CMK (cell line): ENCODE measurements at regions not wholly inside any gene's neighbourhood (a gene's known extent, or its start where the extent isn't known, plus 50 kb on each side); places are given as distances from the start of the nearest gene placed in this dataset.
"Not testable (repeated sequence)": the region's sequence is repeated elsewhere in the genome, so short reads cannot be mapped to it uniquely, and the experiment has no call there.

ENCODE experiments used
- DNase-seq: peaks from one replicate; pipeline ENCODE4 v3.0.0-alpha.2; 2010; ENCODE audit warnings: low read depth

DNA sequence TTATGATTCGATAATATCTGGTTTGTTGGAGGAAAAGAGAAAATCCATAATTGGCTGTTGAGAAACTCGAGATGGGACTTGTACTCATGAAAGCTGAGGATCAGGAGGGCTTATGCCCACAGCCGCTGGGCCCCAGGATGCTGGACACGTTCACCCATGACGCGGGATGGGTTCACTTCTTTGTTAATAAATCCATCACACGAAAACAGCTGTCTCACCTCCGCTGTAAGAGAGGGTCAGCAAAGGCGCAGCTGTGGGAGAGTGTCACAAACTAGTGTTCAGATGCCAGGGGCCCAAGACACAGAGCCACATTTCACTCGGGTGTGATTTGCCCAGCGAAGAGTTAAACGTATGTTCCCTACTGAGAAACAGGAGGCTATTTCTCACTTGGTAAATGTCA, 315.1 kb downstream of the THBS2 start:
- no peak for DNase-seq

DNA sequence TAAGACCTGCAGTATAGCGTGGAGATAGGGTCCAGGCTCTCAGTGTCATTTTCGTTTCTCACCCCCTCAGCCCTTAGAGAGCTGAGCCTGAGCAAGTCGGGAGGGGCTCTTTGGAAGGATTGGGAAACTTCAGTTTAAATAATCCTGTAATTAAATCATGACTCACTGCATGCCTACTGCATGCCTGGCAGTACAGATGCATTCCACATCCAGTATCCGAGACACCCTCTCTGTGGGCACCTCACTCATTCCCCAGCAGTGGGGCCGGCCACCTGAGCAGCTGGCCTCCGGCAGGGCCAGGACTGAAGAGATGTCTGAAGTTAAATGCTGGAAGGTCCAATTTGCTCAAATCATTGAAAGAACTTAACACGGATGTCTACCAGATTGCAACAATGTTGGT, 316.6 kb downstream of the THBS2 start:
- no peak for DNase-seq

DNA sequence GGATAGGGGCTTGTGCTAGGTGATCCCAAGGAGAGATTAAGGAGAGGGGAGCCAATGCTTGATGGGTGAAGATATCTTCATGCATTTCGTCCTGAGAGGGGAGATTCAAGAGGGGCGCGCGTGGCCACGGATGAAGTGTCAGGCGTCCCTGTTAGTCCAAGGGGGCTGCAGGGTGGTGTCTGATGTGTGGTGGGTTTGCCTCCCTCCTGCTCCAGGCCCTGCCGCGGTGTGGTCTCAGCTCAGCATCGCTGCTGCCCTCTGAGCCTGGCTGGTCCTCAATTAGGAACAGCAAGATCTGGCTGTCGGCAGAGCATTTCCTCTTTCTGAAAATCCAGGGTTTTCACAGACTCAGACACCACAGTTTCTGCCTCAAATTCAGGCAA, 318.0 kb downstream of the THBS2 start:
- DNase-seq, result no peak

DNA sequence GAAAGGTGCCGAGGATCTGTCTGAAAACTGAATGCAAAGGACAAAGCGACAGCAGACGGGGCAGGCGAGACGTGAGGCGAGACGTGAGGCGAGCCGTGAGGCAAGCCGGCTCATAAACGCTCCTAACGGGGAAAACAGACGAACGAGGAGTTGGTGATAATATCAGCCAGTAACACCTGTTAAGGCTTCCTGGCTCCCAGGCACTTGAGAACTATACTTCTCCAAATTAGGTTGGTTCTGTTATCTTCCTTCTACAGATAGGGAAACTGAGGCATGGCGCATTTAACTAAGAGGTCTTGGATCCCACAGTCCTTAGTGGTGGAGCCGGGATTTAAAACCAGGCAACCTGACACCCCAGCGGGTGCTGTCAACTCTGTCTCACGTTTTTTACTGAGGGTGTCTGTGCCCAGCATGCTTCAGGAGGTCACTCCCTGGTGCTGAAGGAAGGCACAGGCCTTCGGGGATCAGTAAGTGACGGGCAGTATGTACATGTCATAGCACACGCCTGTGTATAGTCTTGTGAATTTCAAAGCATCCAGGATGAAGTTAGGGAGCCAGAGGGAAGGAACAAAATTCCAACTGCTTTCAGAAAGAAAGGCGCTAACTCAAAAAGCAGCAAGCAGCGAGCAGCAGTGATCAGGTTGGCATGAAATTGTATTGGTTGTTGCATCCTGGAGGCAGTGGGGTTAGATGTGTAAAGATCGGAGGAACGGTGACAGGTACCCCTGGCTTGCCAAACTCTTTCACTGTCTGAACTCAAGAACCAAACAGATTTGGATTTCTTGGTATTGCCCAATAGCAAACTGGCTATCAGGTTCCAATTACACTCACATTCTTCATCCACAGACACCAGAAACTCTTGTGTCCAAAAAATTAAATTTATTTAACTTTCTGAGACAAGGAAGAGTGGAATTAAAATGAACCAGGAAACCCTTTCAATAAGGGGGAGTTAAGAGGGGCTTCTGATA, 318.7 kb downstream of the THBS2 start:
- no peak for DNase-seq

DNA sequence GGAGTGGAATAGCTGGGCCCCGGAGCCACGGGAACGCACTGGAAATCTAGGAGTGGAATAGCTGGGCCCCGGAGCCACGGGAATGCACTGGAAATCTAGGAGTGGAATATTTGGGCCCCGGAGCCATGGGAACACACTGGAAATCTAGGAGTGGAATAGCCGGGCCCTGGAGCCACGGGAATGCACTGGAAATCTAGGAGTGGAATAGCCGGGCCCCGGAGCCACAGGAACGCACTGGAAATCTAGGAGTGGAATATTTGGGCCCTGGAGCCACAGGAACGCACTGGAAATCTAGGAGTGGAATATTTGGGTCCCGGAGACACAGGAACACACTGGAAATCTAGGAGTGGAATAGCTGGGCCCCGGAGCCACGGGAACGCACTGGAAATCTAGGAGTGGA, 321.5 kb downstream of the THBS2 start:
- not testable (repeated sequence) for DNase-seq

DNA sequence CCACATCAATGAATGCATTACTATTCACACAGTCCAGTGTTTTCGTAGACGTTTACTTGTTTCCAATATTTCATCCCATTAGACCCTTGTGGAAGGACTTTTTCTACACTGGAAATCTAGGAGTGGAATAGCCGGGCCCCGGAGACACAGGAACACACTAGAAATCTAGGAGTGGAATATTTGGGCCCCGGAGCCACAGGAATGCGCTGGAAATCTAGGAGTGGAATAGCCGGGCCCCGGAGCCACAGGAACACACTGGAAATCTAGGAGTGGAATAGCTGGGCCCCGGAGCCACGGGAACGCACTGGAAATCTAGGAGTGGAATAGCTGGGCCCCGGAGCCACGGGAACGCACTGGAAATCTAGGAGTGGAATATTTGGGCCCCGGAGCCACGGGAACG, 322.6 kb downstream of the THBS2 start:
- not testable (repeated sequence) for DNase-seq

DNA sequence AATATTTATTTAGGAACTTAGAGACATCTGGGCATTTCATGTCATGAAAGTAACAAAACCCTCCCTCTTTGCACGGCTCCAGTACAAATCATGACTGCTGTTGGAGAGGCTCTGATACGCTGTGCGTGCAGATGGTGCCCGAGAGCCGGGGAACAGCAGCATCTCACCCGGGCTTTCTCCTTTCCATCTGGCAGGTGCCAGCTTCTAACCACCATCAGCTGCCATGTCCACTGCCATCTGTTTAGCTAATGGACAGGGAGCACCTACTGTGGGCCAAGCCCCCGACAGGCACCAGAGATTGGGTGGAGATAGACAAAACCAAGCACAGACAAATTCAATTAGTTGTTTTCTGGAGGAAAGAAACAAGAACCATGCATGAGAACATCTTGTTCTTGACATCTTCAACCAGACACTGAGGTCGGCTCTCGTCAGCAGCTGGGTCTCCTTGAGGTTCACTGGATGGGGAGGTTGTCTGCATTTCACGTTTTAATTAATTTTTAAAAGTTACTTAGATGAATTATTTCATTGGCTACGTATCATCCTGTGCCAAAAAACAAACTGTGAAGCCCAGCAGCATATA, 323.7 kb downstream of the THBS2 start:
- DNase-seq, result no peak

DNA sequence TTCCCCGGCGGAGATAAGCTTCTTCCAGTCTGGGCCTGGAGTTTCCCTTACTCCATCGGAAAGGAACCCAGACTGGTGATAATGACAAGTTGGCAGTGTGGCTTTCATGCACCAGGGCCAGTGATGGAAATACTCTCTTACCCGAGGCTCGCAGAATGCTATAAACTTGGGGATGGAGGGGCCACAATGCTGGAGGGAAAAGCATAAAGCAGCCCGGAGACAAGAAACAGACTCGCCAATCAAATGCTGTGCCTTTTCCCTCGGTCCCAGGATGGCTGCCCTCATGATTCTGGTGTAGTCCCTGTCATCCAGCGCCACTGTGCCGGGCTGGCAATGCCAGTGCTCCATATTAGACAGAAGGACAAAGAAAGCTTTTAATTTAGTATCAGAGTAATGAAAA, 325.6 kb downstream of the THBS2 start:
- DNase-seq, result no peak

DNA sequence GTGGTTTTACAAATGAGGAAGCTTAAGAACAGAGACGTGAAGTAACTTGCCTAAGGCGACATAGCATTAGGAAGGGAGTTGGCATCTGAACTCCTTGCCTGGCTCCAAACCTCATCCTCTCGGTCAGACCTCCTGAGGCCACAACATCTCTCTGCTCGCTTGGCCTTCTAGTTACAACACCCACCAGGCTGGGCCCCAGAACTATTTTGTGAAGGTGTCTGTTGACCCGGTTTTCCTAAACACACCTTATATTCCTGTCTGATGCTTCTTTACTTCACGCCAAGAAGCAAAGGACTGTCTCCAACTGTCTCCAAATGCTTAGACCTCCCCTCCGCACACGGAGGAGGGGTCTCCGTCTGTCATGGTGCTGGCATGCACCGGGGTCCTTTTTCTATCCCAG, 326.6 kb downstream of the THBS2 start:
- no peak for DNase-seq

DNA sequence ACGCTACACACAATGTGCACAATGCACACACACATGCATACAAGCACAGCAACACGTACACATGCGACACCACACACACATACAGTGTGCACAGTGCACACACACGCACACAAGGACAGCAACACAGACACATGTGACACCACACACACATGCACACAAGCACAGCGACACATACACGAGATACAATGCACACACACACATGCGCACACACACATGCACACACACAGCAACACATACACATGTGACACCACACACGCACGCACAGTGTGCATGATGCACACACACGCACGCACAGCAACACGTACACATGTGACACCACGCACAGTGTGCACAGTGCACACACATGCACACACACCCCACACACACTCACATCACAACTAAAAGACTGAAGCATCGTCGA, 327.3 kb downstream of the THBS2 start:
- DNase-seq, result no peak

DNA sequence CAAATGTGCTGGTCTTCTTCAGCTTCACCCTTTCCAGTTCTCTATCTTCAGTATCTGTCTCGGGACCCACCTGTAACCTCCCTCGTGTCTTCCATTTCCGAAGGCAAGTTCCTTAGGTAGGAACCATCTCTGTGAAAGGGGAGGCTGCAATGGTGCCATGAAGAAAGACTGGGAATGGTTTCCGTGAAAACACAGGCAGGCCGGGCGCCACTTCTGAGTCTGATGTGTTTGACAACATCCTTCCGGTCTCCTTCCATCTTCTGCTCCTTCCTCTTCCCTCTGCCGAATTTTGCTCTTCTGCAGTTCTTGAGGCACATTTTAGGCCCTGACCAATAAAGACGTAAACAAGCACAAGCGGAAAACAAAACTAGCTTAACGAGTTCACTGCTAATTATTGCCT, 328.0 kb downstream of the THBS2 start:
- no peak for DNase-seq

DNA sequence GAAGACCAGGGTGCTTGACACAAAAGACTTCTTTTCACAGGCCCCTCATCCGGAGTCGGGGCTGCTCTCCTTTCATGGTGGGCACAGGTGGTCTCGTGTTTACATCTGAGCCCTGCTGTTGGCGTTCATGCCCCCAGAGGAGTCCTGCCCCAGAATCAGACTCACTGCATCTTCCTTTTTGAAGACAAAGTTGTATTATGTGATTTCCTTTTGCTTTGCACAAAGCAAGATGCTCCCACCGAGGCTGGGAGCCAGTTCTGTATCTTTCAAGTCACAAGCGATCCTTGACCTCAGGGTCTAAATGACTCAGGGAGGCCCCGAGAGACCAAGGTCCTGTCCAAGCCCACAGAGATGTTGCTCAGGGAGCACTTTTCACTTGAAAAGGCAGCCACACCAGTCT, 330.5 kb downstream of the THBS2 start:
- DNase-seq, result no peak

DNA sequence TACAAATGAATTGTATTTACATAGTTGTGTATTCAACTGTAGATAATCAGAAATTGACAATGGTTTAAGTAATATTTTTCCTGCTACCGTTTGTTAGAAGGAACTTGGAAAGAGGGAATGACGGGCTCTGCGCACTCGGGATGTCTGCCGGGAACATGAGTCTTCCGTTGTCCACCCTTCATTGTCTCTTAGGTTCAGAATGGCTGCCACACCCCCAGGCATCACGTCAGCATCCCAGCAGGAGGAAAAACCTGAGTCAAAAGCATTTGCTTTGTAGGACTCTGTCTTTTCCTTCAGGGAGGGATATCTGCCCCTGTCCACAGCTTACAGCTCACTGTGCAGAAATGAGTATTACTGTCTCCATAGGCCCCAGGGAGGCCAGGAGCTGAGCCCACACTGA, 331.2 kb downstream of the THBS2 start:
- DNase-seq, result no peak

DNA sequence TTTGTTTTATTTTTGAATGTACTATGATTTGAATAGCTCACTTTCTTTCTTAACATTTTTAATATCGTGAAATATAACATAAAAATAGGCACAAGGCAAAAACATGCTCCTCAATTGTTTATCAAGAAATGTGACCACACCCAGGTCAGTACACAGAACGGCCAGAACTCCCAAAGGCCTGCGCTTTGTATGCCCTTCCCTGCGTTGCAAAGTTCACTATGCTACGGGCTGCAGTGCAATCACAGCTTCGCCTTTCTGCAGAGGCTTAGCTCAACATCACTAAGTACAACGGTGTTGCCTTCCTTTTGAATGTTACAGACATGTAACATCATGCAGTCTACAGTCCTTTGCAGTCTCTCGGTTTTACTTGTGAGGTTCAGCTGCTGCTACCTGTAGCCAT, 333.4 kb downstream of the THBS2 start:
- DNase-seq, result no peak

DNA sequence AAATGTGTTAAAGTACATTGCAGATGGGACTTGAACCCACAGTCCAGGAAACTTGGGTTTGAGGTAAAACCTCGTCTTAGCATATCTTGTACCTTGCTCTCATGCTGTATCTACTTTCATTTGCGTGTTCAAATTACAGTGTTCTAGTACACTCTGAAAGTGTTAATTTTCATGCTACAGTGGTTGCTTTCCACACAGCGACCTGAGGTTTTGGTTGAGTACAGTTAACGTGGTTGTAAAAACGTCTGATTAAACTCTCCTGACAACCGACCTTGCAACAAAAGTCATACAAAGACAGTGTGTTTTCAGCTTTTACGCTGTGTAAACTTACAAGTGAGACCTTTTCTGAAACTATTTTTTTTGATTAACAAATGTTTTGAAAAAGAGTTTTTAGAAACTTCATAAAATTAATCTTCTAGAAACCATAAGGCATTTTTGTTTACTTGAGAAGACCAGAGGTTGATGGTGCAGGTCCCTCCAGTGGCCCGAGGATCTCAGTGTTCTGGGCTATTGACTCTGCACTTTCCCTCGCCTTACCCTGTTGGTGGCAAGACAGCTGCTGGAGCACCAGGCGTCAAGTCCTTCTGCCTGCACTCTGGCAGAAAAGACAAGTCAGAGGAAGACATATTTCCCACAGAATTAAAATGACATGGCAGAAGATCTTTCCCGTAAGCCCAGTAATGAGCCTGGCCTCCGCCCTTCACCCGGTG, 334.0 kb downstream of the THBS2 start:
- DNase-seq, result no peak

DNA sequence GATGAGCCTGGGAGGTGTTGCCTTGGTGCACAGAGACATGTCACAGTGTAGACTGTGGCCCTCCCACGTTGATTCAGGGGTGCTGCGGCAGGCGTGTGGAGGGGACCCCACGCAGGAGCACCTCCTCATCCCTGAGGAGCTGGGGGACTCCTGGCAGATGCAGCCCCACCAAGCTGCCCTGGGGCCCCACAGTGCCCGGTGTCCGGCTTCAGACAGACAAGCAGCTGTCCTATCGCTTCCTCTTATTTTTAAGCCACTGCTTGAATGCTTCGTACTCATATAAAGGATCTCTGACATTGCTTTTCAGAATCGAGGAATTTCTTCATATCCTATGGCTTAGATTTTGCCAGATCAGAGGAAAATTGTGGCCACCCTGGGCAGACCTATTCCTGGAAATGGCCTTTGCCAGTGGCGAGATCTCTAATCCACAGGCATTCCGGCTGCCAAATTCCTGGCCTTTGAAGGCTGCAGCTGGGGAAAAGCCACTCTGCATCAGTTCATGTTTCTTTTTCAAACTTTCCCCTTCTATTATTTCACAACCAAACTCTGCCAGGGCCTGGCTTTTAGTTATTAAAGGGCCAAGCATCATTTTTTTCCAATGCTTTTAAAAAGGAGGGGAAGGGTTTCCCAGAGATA, 337.0 kb downstream of the THBS2 start:
- DNase-seq, result no peak

DNA sequence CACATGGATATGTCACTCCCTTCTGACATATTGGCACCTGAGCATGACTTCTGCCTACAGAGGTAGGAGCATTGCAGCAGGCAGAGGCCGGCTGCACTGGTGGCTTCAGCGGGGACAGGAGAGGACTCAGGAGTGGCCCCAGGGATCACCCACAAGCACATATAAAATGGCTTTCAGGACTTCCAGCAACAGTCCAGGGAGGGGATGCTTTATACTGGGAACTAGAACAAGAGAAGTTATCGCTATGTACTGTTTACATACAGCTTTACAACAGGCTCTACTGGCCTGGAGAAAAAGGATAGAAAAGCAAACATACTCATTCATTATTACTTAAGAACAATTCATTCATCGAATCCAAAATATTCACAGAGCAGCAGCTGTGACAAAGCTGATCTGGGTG, 337.8 kb downstream of the THBS2 start:
- no peak for DNase-seq

DNA sequence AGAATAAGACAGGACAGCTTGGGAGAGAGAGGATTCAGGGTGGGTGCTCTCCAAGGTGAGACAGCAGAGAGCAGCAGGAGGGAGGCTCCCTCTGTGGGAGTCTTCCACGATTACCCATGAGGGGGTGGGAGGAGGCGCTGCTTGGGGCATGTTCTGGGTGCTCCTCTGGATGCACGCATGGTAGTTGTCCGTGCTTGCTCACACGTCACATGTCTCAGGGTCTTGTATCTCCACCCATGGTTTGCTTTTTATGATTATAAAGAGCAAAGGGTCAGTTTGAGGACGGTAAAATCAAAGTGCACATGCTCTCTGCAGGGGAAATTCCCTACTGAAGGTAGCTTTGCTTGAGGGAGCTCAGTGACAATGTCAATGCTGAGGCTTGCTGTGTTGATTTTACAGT, 338.4 kb downstream of the THBS2 start:
- DNase-seq, result no peak

DNA sequence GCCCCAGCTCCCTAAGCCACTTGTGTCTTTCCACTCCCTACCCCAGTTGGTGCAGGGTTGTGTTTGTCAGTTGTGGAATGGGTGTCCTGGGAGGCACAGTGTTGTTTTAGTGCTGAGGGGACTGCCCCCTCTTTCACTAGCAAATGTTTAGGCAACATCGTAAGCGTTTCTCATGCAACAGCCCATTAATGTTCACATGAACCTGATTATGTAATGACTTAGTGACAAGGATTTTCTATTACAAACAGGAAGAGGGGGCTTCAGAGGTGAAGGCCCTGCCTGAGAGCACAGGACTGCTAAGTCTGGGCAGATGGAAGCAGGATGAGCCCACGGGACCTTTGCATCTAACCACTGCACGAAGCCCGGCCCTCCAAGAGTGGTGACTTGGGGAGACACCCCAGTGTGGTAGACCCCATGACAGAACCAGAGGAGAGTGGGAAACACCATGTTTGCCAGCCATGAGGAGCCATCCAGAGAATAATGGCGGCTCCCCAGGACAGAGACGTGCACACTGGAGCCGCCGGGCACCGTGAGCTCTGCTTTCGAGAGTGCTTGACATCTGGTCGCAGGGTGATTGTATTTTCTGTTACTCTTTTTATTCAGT, 339.7 kb downstream of the THBS2 start:
- DNase-seq, result no peak

DNA sequence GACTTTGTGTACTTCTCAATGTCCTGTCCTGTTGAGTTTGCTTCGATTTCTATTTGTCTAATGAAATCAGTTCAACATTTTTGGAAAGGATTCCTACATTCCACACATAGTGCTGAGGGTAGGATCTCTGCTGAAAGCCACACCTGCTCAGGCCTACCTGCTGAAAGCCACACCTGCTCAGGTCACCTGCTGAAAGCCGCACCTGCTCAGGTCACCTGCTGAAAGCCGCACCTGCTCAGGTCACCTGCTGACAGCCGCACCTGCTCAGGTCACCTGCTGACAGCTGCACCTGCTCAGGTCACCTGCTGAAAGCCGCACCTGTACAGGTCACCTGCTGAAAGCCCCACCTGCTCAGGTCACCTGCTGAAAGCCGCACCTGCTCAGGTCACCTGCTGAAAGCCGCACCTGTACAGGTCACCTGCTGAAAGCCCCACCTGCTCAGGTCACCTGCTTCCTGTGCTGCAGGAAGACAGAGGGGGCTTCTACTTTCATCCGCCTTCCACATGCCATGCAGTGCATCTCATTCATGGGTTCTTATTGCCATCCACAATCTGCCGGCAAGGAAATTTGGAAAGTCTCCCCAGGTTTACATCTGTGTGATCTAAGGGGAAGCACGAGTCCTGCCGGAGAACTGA, 340.3 kb downstream of the THBS2 start:
- DNase-seq, result not testable (repeated sequence)

DNA sequence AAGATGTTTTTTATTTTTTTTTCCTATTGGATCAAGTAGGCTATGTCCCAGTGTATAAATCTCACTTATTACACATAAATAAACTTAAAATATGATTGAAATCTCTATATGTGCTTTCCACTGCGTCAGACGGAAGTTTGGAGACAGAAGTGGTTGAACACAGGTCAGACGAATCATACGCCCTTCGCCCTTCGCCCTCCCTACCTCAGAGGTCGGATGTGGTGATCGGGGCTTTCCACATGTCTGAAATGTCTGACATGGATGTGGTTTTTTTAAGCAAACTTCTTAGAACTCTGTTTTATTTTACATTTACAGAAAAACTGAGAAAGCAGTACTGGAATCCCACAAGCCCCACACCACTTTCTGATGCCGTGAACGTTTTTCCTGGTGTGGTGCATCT, 344.4 kb downstream of the THBS2 start:
- no peak for DNase-seq

DNA sequence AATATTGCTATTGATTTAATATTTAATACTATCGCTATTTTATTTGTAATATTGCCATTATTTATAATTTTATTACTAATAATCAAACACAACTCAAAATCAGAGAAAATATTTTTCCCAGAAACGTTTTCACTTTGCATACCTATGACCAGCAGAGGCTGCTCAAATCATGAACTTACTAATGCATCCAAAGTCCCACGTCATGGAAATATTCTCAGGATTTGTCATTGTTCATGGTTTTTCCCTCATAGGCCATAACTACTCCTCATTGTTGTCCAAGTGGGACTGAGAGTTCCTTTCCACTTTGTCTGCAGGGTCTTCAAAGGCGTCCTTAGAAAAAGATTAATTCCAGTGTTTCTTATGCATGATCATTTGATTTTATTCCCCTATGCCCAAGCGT, 344.8 kb downstream of the THBS2 start:
- no peak for DNase-seq
